IMR-90 (cell line): ENCODE measurements at regions not wholly inside any gene's neighbourhood (a gene's known extent, or its start where the extent isn't known, plus 50 kb on each side); places are given as distances from the start of the nearest gene placed in this dataset.
A peak's percentile ranks its signal among the peaks of the same experiment; 100 is the strongest.

Source experiments
- ATAC-seq: fragments of 200-7000 bp; cut with Tn5 transposase; 2 replicates; pipeline ENCODE4 v1.9.1; 2020; ENCODE audit warnings: low read depth, mild to moderate bottlenecking, moderate library complexity
- BruUV-seq: library from RNA; stranded (reverse); fragments of 400-500 nt; replicated peaks from 2 replicates; lab custom pipeline; 2021; lab: Mats Ljungman, UMichigan
- CTCF ChIA-PET: fragments of 300-600 bp; formaldehyde crosslinking; extraction: SDS; loops from one replicate; lab custom pipeline; 2021; ENCODE audit warnings: antibody characterized with exemption; lab: Yijun Ruan, JAX
- POLR2A ChIA-PET: fragments of 300-600 bp; sonication (Branson Sonifier 250); formaldehyde crosslinking; loops from one replicate; lab custom pipeline; 2022; ENCODE audit warnings: antibody characterized with exemption; ENCODE audit not compliant: unreplicated experiment; lab: Charles Lee
- DNase-seq: peaks from one replicate; pipeline ENCODE4 v3.0.0; 2013
- H2AFZ ChIP-seq: replicated peaks from 2 replicates; pipeline ENCODE3; 2013; ENCODE audit warnings: low read length, mild to moderate bottlenecking; ENCODE audit not compliant: poor library complexity
- H2AK5ac ChIP-seq: 2 replicates; pipeline ENCODE4 v1.6.1; 2013; ENCODE audit warnings: low read depth, low read length, inconsistent platforms
- H2AK9ac ChIP-seq: replicated peaks from 2 replicates; pipeline ENCODE3; 2013; ENCODE audit warnings: mild to moderate bottlenecking, low read depth, low read length, moderate library complexity; ENCODE audit not compliant: poor library complexity
- H2BK120ac ChIP-seq: 2 replicates; pipeline ENCODE4 v1.6.1; 2013; ENCODE audit warnings: low read depth, low read length, inconsistent platforms
- H2BK15ac ChIP-seq: 3 replicates; pipeline ENCODE4 v1.6.1; 2013; ENCODE audit warnings: low read depth, low read length, inconsistent platforms
- H2BK20ac ChIP-seq: 2 replicates; pipeline ENCODE4 v1.6.1; 2013; ENCODE audit warnings: low read depth, mild to moderate bottlenecking, inconsistent platforms, low read length, moderate library complexity
- H2BK5ac ChIP-seq: 2 replicates; pipeline ENCODE4 v1.6.1; 2013; ENCODE audit warnings: mild to moderate bottlenecking, low read depth, low read length, inconsistent platforms; ENCODE audit not compliant: poor library complexity, severe bottlenecking
- H3K14ac ChIP-seq: replicated peaks from 2 replicates; pipeline ENCODE4 v1.6.1; 2013; ENCODE audit warnings: low read depth, low read length, inconsistent platforms
- H3K18ac ChIP-seq: 2 replicates; pipeline ENCODE4 v1.6.1; 2013; ENCODE audit warnings: low read depth, low read length, control low read depth
- H3K23ac ChIP-seq: 2 replicates; pipeline ENCODE4 v1.6.1; 2013; ENCODE audit warnings: low read depth, low read length, inconsistent platforms
- H3K27ac ChIP-seq: 2 replicates; pipeline ENCODE4 v1.5.1; 2013; ENCODE audit warnings: mild to moderate bottlenecking, control low read depth, low read length; ENCODE audit not compliant: insufficient read depth
- H3K27me3 ChIP-seq: 2 replicates; pipeline ENCODE4 v1.6.1; 2013; ENCODE audit warnings: low read length; ENCODE audit not compliant: control insufficient read depth, insufficient read depth
- H3K36me3 ChIP-seq: 2 replicates; pipeline ENCODE4 v1.6.1; 2013; ENCODE audit warnings: low read length, mixed read lengths; ENCODE audit not compliant: control insufficient read depth, insufficient read depth
- H3K4ac ChIP-seq: 2 replicates; pipeline ENCODE4 v1.6.1; 2013; ENCODE audit warnings: low read depth, low read length, inconsistent platforms
- H3K4me1 ChIP-seq: 2 replicates; pipeline ENCODE4 v1.6.1; 2013; ENCODE audit warnings: low read length, mixed read lengths; ENCODE audit not compliant: control insufficient read depth, insufficient read depth
- H3K4me2 ChIP-seq: 2 replicates; pipeline ENCODE4 v1.6.1; 2013; ENCODE audit warnings: low read depth, mild to moderate bottlenecking, control low read depth, low read length, moderate library complexity
- H3K4me3 ChIP-seq: 2 replicates; pipeline ENCODE4 v1.5.1; 2013; ENCODE audit warnings: low read depth, mild to moderate bottlenecking, control low read depth, low read length, moderate library complexity; ENCODE audit not compliant: insufficient read depth
- H3K56ac ChIP-seq: 2 replicates; pipeline ENCODE4 v1.6.1; 2013; ENCODE audit warnings: low read length, inconsistent platforms; ENCODE audit not compliant: insufficient read depth; ENCODE audit errors: extremely low read depth
- H3K79me1 ChIP-seq, 2 experiments: 2 replicates each; pipeline ENCODE4 v1.6.1; 2013; ENCODE audit warnings: low read length in 2 of 2, inconsistent platforms in 1 of 2, low read depth in 1 of 2
- H3K9ac ChIP-seq: 2 replicates; pipeline ENCODE4 v1.6.1; 2013; ENCODE audit warnings: low read depth, low read length, control low read depth
- H3K9me1 ChIP-seq: 2 replicates; pipeline ENCODE4 v1.6.1; 2013; ENCODE audit warnings: low read length, inconsistent platforms; ENCODE audit not compliant: insufficient read depth
- H3K9me3 ChIP-seq: 2 replicates; pipeline ENCODE4 v1.6.1; 2013; ENCODE audit warnings: low read length; ENCODE audit not compliant: control insufficient read depth, insufficient read depth
- H4K20me1 ChIP-seq: 2 replicates; pipeline ENCODE4 v1.6.1; 2013; ENCODE audit warnings: low read length, inconsistent platforms; ENCODE audit not compliant: insufficient read depth
- H4K5ac ChIP-seq: 2 replicates; pipeline ENCODE4 v1.6.1; 2013; ENCODE audit warnings: mild to moderate bottlenecking, low read depth, low read length, control low read depth
- H4K8ac ChIP-seq, 2 experiments: 2 replicates each; pipeline ENCODE4 v1.6.1; 2013; ENCODE audit warnings: low read depth in 2 of 2, low read length in 2 of 2, control low read depth in 1 of 2, inconsistent platforms in 1 of 2
- H4K91ac ChIP-seq: 2 replicates; pipeline ENCODE4 v1.6.1; 2013; ENCODE audit warnings: low read depth, low read length, inconsistent platforms; ENCODE audit not compliant: insufficient read depth
- BHLHE40 ChIP-seq: fragments of 150-350 bp; IDR thresholded peaks from 2 replicates; pipeline ENCODE4 v1.6.1; 2016; ENCODE audit warnings: mild to moderate bottlenecking, low read depth, low read length
- CEBPB ChIP-seq: IDR thresholded peaks from 2 replicates; pipeline ENCODE4 v1.6.1; 2012; ENCODE audit warnings: low read depth, low read length, improper control_type of control experiment
- CHD1 ChIP-seq: IDR thresholded peaks from 2 replicates; pipeline ENCODE4 v1.6.1; 2012; ENCODE audit warnings: low read depth, low read length, improper control_type of control experiment
- CTCF ChIP-seq: conservative IDR thresholded peaks from 2 replicates; pipeline ENCODE4 v1.5.1; 2012; ENCODE audit warnings: mild to moderate bottlenecking, low read depth, low read length, improper control_type of control experiment
- ELK1 ChIP-seq: fragments of 150-350 bp; IDR thresholded peaks from 2 replicates; pipeline ENCODE4 v1.6.1; 2016; ENCODE audit warnings: low read depth, mild to moderate bottlenecking, low read length, moderate library complexity, borderline replicate concordance
- FOS ChIP-seq: fragments of 150-350 bp; IDR thresholded peaks from 2 replicates; pipeline ENCODE4 v1.6.1; 2016; ENCODE audit warnings: low read depth, low read length
- MAFK ChIP-seq: IDR thresholded peaks from 2 replicates; pipeline ENCODE4 v1.6.1; 2012; ENCODE audit warnings: low read depth, low read length, improper control_type of control experiment
- MAZ ChIP-seq: IDR thresholded peaks from 2 replicates; pipeline ENCODE4 v1.6.1; 2012; ENCODE audit warnings: low read depth, mild to moderate bottlenecking, low read length, improper control_type of control experiment, moderate library complexity, borderline replicate concordance
- MXI1 ChIP-seq: IDR thresholded peaks from 2 replicates; pipeline ENCODE4 v1.6.1; 2012; ENCODE audit warnings: low read depth, mild to moderate bottlenecking, low read length, moderate library complexity, borderline replicate concordance
- NFE2L2 ChIP-seq: fragments of 150-350 bp; IDR thresholded peaks from 2 replicates; pipeline ENCODE4 v1.6.1; 2016; ENCODE audit warnings: low read depth, mild to moderate bottlenecking, low read length
- POLR2A ChIP-seq: IDR thresholded peaks from 2 replicates; pipeline ENCODE4 v1.6.1; 2012; ENCODE audit warnings: mild to moderate bottlenecking, low read depth, low read length
- RAD21 ChIP-seq: IDR thresholded peaks from 2 replicates; pipeline ENCODE4 v1.6.1; 2012; ENCODE audit warnings: low read length, improper control_type of control experiment
- RCOR1 ChIP-seq: IDR thresholded peaks from 2 replicates; pipeline ENCODE4 v1.6.1; 2012; ENCODE audit warnings: mild to moderate bottlenecking, low read length, improper control_type of control experiment; ENCODE audit not compliant: insufficient replicate concordance
- RFX5 ChIP-seq: IDR thresholded peaks from 2 replicates; pipeline ENCODE4 v1.8.0; 2012; ENCODE audit warnings: low read depth, mild to moderate bottlenecking, low read length, moderate library complexity
- SMC3 ChIP-seq: fragments of 150-350 bp; IDR thresholded peaks from 2 replicates; pipeline ENCODE4 v1.6.1; 2016; ENCODE audit warnings: low read depth, mild to moderate bottlenecking, antibody characterized with exemption, low read length, moderate library complexity
- USF2 ChIP-seq: fragments of 150-350 bp; IDR thresholded peaks from 2 replicates; pipeline ENCODE4 v1.6.1; 2017; ENCODE audit warnings: mild to moderate bottlenecking, antibody characterized with exemption, low read length, low read depth
- WGBS, 2 experiments: methylation state at CpG; one replicate each; pipeline versions ENCODE4 v1.1.5 to v1.1.7; 2013; ENCODE audit warnings: missing lambda C conversion rate in 2 of 2; ENCODE audit not compliant: insufficient read length in 1 of 2; ENCODE audit errors: extremely low coverage in 2 of 2; 5-methylcytosine and 5-hydroxymethylcytosine counted together
- dilution Hi-C: fragments of 300-500 bp; cut with HindIII; formaldehyde crosslinking; loops from one replicate; pipeline ENCODE4 v1.14.3; 2018; ENCODE audit warnings: low sequenced_read_pairs; ENCODE audit not compliant: unreplicated experiment
- in situ Hi-C: fragments of 300-500 bp; cut with MboI; formaldehyde crosslinking; loops from 3 replicates; pipeline ENCODE4 v1.14.3; 2019; ENCODE audit warnings: low sequenced_read_pairs, inconsistent platforms, mixed read lengths
- intact Hi-C: fragments of 100-400 bp; cut with micrococcal nuclease; formaldehyde crosslinking; loops from 2 replicates; pipeline ENCODE4 v1.10.0; 2022

- no peak overlapping the region for H3K56ac ChIP-seq
- peak overlapping the region; percentile 46 for H3K4ac ChIP-seq
- peak overlapping the region; percentile 20; the same call in 1 of the 2 replicates for H2AK5ac ChIP-seq
- no peaks in the 10 kb centered on the region for H3K9me1 ChIP-seq
- in situ Hi-C loops (no loop called here), intact Hi-C loops (no loop called here), dilution Hi-C loops (no loop called here)
- 0 out of 2 replicates have a peak overlapping the region, but pooled peaks have one; percentile 27 for H3K14ac ChIP-seq
- DNase-seq: peak; percentile 56
- H2BK5ac ChIP-seq: no peak overlapping the region
- no peak overlapping the region for H3K9ac ChIP-seq
- H4K91ac ChIP-seq: no peak overlapping the region
- H3K23ac ChIP-seq: peak overlapping the region; percentile 35
- ChIA-PET CTCF (interaction anchor here (0.6 to 1.1 kb wide), 2 partner anchors 58 to 344 kb away, joined by 3 to 4 read pairs; no protein-coding TSS in a partner anchor), POLR2A (no interaction called here)
- no peak for TF ChIP-seq ELK1
- TF ChIP-seq USF2: no peak
- no peak for TF ChIP-seq SMC3
- TF ChIP-seq MAZ: no peak
- no peak for TF ChIP-seq NFE2L2
- no peak for TF ChIP-seq MAFK
- TF ChIP-seq BHLHE40: no peak
- TF ChIP-seq POLR2A: no peak
- no peak for TF ChIP-seq RFX5
- TF ChIP-seq RAD21: no peak
- TF ChIP-seq CEBPB: no peak
- TF ChIP-seq FOS: no peak
- TF ChIP-seq RCOR1: no peak
- no peak for TF ChIP-seq CHD1
- no peak for TF ChIP-seq MXI1
- TF ChIP-seq CTCF: no peak
- H3K4me3 ChIP-seq: no peak overlapping the region; the same call in 1 of the 2 replicates
- no peaks in the 10 kb centered on the region for H3K36me3 ChIP-seq
- 10% methylated on average over 4 of the region's 7 CpGs; no CpG with 5 or more reads in 1 of the 2 experiments for WGBS, 2 experiments
- H4K8ac ChIP-seq: peak overlapping the region in 1 of 2 experiments; percentile 66; a peak in 1 of 4 replicates
- H3K4me1 ChIP-seq: peaks cover 11% of the 10 kb centered on the region
- no peak overlapping the region for H2AK9ac ChIP-seq
- H3K9me3 ChIP-seq: no peaks in the 10 kb centered on the region
- no peak overlapping the region for H4K5ac ChIP-seq
- no TSS peak for BruUV-seq
- H3K4me2 ChIP-seq: peak overlapping the region; percentile 93
- H3K27ac ChIP-seq: no peak overlapping the region
- no peak overlapping the region for H2BK15ac ChIP-seq
- no peaks in the 10 kb centered on the region for H3K27me3 ChIP-seq
- peak overlapping the region; percentile 91 for H2AFZ ChIP-seq
- no peaks in the 10 kb centered on the region for H3K79me1 ChIP-seq
- H2BK120ac ChIP-seq: peak overlapping the region; percentile 38; the same call in 1 of the 2 replicates
- H2BK20ac ChIP-seq: peak overlapping the region; percentile 69
- peak; percentile 82 for ATAC-seq
- no peak overlapping the region for H3K18ac ChIP-seq
- H4K20me1 ChIP-seq: no peaks in the 10 kb centered on the region
These were observed 84.0 kb downstream of the ARL4A start for GRCh38 chr7:12771378-12771877.
